Stimulated activated effector memory CD8-positive, alpha-beta T cell treated with anti-CD3 and anti-CD28 coated beads, Interleukin-12 subunit alpha, Interleukin-12 subunit beta, amount 100 ng/mL, for 72 hours (primary cell): ENCODE measurements at regions not wholly inside any gene's neighbourhood (a gene's known extent, or its start where the extent isn't known, plus 50 kb on each side); places are given as distances from the start of the nearest gene placed in this dataset.
A peak's percentile ranks its signal among the peaks of the same experiment; 100 is the strongest.

Experiments
- ATAC-seq: fragments of 150-1000 bp; cut with Tn5 transposase; 2 replicates; pipeline ENCODE4 v1.10.0; 2021
- DNase-seq, 2 donors: peaks; one replicate each; pipeline ENCODE4 v3.0.0; 2021 to 2022; ENCODE audit warnings: low spot score in 2 of 2
- H3K27ac Mint-ChIP-seq: one replicate; pipeline ENCODE4 v1.8.0; 2022; ENCODE audit warnings: mild to moderate bottlenecking, mixed read lengths
- H3K36me3 Mint-ChIP-seq: one replicate; pipeline ENCODE4 v1.8.0; 2022; ENCODE audit warnings: mild to moderate bottlenecking, mixed read lengths
- H3K4me1 Mint-ChIP-seq: one replicate; pipeline ENCODE4 v1.8.0; 2022; ENCODE audit warnings: mixed read lengths
- H3K4me3 Mint-ChIP-seq: one replicate; pipeline ENCODE4 v1.8.0; 2022; ENCODE audit warnings: mild to moderate bottlenecking, mixed read lengths
- H3K9me3 Mint-ChIP-seq: one replicate; pipeline ENCODE4 v1.8.0; 2022; ENCODE audit warnings: mixed read lengths

- H3K4me3 Mint-ChIP-seq: no peak overlapping the region
Measured at GRCh38 chr2:100650151-100650550, 87.4 kb downstream of the PDCL3 start.

GRCh38 chr2:100653449-100654035 is 90.7 kb downstream of the PDCL3 start:
- Mint-ChIP-seq H3K36me3 (no peaks in the 10 kb centered on the region), H3K4me3 (no peak overlapping the region), H3K9me3 (no peaks in the 10 kb centered on the region), H3K4me1 (peaks cover 9% of the 10 kb centered on the region), H3K27ac (no peak overlapping the region)
- ATAC-seq (no peak), DNase-seq (no peak)

More at GRCh38 chr2:100650151-100650550, 87.4 kb downstream of the PDCL3 start:
- Mint-ChIP-seq H3K4me1 (peaks cover 20% of the 10 kb centered on the region), H3K27ac (no peak overlapping the region), H3K36me3 (no peaks in the 10 kb centered on the region), H3K9me3 (peaks cover 3% of the 10 kb centered on the region)
- DNase-seq (no peak), ATAC-seq (no peak)

- H3K4me3 Mint-ChIP-seq: no peak overlapping the region
- H3K27ac Mint-ChIP-seq: no peak overlapping the region
- no peak for DNase-seq
- H3K9me3 Mint-ChIP-seq: no peaks in the 10 kb centered on the region
- no peak for ATAC-seq
- peaks cover 5% of the 10 kb centered on the region for H3K4me1 Mint-ChIP-seq
- no peaks in the 10 kb centered on the region for H3K36me3 Mint-ChIP-seq
Measured at GRCh38 chr2:100654611-100655010, 91.8 kb downstream of the PDCL3 start.

DNA sequence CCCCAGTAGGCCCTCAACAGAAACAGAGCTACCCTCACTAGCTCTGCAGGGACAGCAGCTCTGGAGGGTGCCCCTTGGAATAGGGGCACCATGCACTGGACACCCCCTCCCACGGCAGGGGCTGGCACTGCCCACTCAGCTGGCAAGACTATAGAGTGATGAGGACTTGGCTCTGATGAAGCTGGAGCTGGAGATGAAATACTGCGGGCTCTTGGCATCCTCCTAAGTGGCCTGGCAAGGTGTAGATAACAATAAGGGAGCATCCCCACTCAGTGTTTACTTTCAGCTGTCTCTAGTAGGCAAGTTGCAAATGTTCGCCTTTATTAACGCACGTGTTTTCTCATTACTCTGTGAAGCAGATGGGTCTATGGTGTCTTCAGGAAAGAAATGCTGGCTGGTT is 92.7 kb downstream of the PDCL3 start:
- Mint-ChIP-seq H3K4me3 (no peak overlapping the region), H3K27ac (no peak overlapping the region), H3K4me1 (no peaks in the 10 kb centered on the region), H3K36me3 (no peaks in the 10 kb centered on the region), H3K9me3 (no peaks in the 10 kb centered on the region)
- no peak for ATAC-seq
- no peak for DNase-seq

DNA sequence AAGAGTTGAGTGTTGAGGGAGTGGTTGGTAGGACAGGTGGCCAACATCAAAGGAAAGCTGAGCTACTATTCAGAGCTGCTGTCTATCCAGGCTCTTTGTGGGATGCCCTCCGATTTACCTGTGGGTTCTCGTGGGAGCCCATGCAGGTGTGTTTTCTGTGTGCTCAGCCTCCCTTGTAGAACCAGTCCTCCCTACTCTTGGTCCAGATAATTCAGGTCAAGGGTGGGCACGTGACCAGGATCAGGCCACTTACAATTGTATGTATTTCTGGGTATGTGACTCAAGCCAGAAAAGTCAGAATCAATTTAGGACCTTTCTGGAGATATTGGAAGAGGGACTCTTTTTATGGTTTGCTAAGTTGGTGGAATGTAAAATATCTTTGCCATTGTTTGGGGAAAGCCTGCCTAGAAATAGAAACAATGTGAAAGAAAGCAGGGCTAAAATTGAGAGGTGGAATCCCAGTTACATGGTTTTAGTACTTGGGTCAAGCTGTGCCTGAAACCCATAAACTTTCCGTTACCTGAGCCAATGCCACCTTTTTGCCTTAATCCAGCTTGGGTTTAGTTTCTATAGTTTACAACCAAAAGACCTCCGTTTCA is 93.2 kb downstream of the PDCL3 start:
- no peak for ATAC-seq
- DNase-seq: no peak
- H3K27ac Mint-ChIP-seq: peak overlapping the region; percentile 68
- no peaks in the 10 kb centered on the region for H3K36me3 Mint-ChIP-seq
- no peak overlapping the region for H3K4me3 Mint-ChIP-seq
- no peaks in the 10 kb centered on the region for H3K4me1 Mint-ChIP-seq
- H3K9me3 Mint-ChIP-seq: no peaks in the 10 kb centered on the region

DNA sequence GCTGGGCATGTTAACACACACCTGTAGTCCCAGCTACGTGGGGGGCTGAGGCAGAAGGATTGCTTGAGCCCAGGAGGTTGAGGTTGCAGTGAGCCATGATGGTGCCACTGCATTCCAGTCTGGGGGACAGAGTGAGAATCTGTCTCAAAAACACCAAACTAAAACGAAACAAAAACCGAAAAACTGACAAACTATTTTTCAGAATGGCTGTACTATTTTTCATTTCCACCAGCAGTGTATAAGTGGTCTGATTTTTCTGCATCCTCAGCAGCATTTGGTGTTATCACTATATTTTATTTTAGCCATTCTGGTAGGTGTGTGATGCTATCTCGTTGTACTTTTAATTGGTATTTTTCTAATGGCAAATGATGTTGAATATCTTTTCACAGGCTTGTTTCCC is 95.2 kb downstream of the PDCL3 start:
- Mint-ChIP-seq H3K36me3 (no peaks in the 10 kb centered on the region), H3K27ac (no peak overlapping the region), H3K4me1 (no peaks in the 10 kb centered on the region), H3K4me3 (no peak overlapping the region), H3K9me3 (no peaks in the 10 kb centered on the region)
- ATAC-seq: no peak
- DNase-seq: no peak

DNA sequence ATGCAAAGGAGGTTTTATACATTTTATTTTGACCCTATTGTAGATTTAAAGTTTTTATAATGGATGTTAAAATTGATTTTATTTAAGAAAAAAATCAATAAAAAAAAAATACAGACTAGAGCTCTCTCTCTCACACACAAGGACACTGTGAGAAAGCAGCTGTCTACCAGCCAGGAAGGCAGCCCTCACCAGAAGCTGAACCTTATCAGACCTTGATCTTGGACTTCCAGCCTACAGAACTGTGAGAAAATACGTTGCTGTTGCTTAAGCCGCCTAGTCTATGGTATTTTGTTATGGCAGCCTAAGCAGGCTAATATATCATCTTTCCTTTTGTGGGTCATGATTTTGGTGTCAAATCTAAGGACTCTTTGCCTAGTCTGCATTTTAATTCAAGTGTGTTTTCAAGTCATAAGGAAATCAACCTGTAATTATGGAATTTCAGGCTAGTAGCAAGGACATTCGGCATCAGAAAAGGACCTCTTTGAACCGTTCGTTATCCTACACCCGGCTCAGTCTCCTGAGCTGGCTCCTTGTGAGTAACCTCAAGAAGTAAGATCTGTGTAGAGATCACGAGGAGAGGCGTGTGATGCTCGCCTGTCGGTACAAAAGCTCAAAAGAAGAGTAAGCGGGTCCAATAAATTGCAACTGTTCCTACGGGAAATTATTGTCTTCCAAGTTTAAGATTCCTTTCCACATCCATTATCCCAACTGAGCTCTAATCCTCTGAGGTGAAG is 98.2 kb downstream of the PDCL3 start:
- ATAC-seq: no peak
- no peaks in the 10 kb centered on the region for H3K4me1 Mint-ChIP-seq
- no peaks in the 10 kb centered on the region for H3K9me3 Mint-ChIP-seq
- no peaks in the 10 kb centered on the region for H3K36me3 Mint-ChIP-seq
- no peak overlapping the region for H3K27ac Mint-ChIP-seq
- DNase-seq: no peak
- H3K4me3 Mint-ChIP-seq: no peak overlapping the region

- H3K4me3 Mint-ChIP-seq: no peak overlapping the region
- DNase-seq (no peak), ATAC-seq (no peak)
- no peak overlapping the region for H3K27ac Mint-ChIP-seq
- H3K36me3 Mint-ChIP-seq: no peaks in the 10 kb centered on the region
- H3K4me1 Mint-ChIP-seq: no peaks in the 10 kb centered on the region
- no peaks in the 10 kb centered on the region for H3K9me3 Mint-ChIP-seq
Measured at GRCh38 chr2:100662866-100663265, 100.1 kb downstream of the PDCL3 start.

DNA sequence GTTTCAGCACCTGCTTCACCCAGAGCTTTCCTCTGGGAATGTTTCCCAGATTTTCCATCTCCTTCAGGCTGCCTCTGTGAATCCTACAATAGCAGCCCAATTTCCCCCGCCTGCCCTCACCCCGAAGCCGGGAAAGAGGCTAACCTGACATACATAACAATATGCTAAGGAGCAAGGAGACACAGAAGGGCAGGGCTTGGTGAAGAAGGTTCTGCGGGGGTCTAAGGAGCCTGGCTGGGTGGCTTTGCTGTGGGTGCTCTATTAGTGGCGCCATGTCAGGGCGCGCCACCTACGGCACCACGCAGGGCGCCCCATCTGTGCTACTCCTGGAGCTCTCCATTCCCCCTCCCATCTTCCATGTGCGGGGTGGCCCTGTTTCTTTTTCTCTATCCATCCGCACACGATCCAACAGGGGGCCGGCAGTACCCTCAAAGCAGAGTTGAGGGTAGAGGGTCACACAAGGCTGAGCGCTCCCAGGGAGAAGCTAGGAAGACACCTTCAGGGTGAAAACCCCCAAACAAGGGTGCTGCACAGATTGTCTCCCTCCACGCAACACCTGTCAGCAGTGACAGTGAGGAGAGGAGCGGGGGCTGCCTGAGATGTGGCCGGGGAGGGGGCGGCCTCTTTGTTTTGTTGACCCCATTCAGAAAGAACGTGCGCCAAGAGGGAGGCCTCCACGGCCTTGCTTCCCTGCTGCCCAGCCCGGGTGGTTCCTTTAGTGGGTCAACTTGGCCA is 101.4 kb downstream of the PDCL3 start:
- no peak for ATAC-seq
- Mint-ChIP-seq H3K9me3 (no peaks in the 10 kb centered on the region), H3K27ac (no peak overlapping the region), H3K4me3 (no peak overlapping the region), H3K4me1 (no peaks in the 10 kb centered on the region), H3K36me3 (no peaks in the 10 kb centered on the region)
- no peak for DNase-seq

DNA sequence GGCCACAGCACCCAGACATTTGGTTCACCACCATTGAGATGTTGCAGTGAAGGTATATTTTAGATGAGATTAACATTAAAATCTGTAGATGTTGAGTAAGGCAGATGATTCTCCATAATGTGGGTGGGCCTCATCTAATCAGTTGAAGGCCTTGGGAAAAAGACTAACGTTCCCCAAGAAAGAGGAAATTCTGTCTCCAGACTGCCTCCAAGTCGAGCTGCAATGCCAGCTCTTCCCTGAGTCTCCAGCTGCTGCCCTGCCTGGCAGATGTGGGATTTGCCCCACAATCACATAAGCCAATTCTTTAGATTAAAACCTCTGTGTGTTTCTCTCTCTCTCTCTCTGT is 101.9 kb downstream of the PDCL3 start:
- DNase-seq (no peak), ATAC-seq (no peak)
- H3K4me1 Mint-ChIP-seq: no peaks in the 10 kb centered on the region
- H3K27ac Mint-ChIP-seq: no peak overlapping the region
- no peaks in the 10 kb centered on the region for H3K9me3 Mint-ChIP-seq
- H3K4me3 Mint-ChIP-seq: no peak overlapping the region
- H3K36me3 Mint-ChIP-seq: no peaks in the 10 kb centered on the region

GRCh38 chr2:100666996-100667395 is 104.2 kb downstream of the PDCL3 start:
- no peak overlapping the region for H3K4me3 Mint-ChIP-seq
- no peaks in the 10 kb centered on the region for H3K4me1 Mint-ChIP-seq
- H3K36me3 Mint-ChIP-seq: no peaks in the 10 kb centered on the region
- ATAC-seq (no peak), DNase-seq (no peak)
- H3K27ac Mint-ChIP-seq: no peak overlapping the region
- H3K9me3 Mint-ChIP-seq: no peaks in the 10 kb centered on the region

DNA sequence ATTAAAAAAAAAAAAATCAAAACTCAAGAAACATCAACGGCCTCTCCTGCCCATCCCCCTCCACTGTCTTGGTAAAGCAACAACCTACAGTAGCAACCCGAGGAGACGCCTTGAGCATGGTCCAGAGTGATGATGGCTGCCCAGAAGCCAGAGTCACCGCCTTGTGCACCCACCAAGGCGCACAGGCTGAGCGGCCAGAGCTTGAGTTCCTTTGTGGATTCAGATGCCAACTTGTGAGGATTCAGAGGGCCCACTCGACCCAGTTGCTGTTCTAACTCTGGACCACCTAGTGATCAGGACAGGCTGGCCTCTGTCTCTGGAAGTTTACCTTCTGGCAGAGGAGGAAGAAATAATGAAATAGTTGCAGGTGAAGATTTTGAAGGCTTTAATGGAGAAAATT is 105.0 kb downstream of the PDCL3 start:
- Mint-ChIP-seq H3K36me3 (no peaks in the 10 kb centered on the region), H3K27ac (no peak overlapping the region), H3K4me1 (no peaks in the 10 kb centered on the region), H3K4me3 (no peak overlapping the region), H3K9me3 (no peaks in the 10 kb centered on the region)
- DNase-seq (no peak), ATAC-seq (no peak)

DNA sequence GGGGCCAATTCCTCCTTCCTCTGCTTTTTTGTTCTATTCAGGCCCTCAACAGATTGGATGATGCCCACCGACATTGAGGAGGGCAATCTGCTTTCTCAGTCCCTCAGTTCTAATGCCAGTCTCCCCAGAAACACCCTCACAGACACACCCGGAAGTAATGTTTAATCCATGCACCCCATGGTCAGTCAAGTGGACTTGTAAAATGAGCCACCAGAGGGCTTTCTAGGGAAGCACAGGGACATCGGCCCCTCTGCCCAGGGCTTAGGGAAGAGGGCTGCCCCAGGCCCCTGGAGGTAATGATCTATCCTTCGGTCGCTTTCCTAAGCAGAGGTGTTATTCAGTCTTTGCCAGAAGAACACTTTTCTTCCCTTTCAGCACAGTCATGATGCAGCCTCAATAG is 107.4 kb downstream of the PDCL3 start:
- no peaks in the 10 kb centered on the region for H3K36me3 Mint-ChIP-seq
- H3K27ac Mint-ChIP-seq: no peak overlapping the region
- DNase-seq (no peak), ATAC-seq (no peak)
- no peaks in the 10 kb centered on the region for H3K4me1 Mint-ChIP-seq
- H3K9me3 Mint-ChIP-seq: no peaks in the 10 kb centered on the region
- H3K4me3 Mint-ChIP-seq: no peak overlapping the region

GRCh38 chr2:100673115-100673514 is 110.3 kb downstream of the PDCL3 start:
- Mint-ChIP-seq H3K27ac (no peak overlapping the region), H3K4me3 (no peak overlapping the region), H3K9me3 (no peaks in the 10 kb centered on the region), H3K4me1 (no peaks in the 10 kb centered on the region), H3K36me3 (no peaks in the 10 kb centered on the region)
- no peak for ATAC-seq
- DNase-seq: no peak

DNA sequence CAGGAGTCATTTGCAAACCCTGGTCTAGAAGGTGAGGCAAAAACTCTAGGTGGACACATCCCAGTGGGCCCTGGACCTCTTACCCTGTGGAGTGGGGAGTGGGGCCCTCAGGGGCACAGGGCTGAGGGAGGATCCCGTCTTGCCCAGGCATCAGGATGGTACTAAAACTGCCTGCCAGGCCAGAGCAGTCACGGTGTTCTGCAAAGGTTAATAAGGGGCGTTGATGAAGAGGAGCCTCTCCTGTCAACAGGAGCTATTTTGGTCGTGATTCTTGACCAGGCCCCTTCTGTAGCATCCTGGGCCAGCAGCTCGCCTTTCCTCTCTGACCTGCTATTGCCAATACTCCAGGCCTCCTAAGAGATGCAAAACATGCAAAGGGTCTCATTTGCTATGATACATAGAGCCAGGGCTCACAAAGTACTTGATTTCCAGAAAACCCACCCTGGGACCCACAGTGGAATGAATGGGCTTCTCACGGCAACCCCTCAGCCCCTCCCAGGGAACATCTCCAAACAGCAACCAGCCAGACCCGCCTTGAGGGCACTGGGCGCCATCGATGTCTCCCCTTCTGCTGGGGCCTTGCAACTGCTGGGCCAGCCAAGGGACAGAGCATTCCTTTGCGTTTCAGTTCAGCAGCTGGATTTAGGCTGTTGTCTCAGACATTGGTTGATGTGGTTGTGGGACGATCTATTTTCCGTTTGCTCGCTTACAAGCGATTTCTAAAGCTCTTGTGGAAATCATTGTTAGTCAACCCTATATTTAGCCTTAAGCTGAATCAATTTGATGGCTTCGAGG is 111.1 kb downstream of the PDCL3 start:
- peaks cover 3% of the 10 kb centered on the region for H3K4me1 Mint-ChIP-seq
- H3K36me3 Mint-ChIP-seq: no peaks in the 10 kb centered on the region
- H3K9me3 Mint-ChIP-seq: no peaks in the 10 kb centered on the region
- H3K27ac Mint-ChIP-seq: no peak overlapping the region
- ATAC-seq (no peak), DNase-seq (no peak)
- no peak overlapping the region for H3K4me3 Mint-ChIP-seq
